GM23338 (cell line): ENCODE measurements at regions not wholly inside any gene's neighbourhood (a gene's known extent, or its start where the extent isn't known, plus 50 kb on each side); places are given as distances from the start of the nearest gene placed in this dataset.
"Not testable (repeated sequence)": the region's sequence is repeated elsewhere in the genome, so short reads cannot be mapped to it uniquely, and the experiment has no call there.

ENCODE experiments used
- ATAC-seq: fragments of 200-7000 bp; cut with Tn5 transposase; 3 replicates; pipeline ENCODE4 v1.9.1; 2020
- DNase-seq: peaks from one replicate; pipeline ENCODE4 v3.0.0-alpha.2; 2015; ENCODE audit warnings: low spot score
- H2AFZ ChIP-seq: fragments of 200-600 bp; sonication (generic); 2 replicates; pipeline ENCODE4 v1.8.0; 2016; ENCODE audit warnings: antibody characterized with exemption, mild to moderate bottlenecking, moderate library complexity
- H3F3A ChIP-seq: fragments of 200-600 bp; sonication (generic); replicated peaks from 2 replicates; pipeline ENCODE4 v1.8.0; 2017; ENCODE audit warnings: antibody characterized with exemption, mixed run types, low read depth
- H3K27ac ChIP-seq: fragments of 200-600 bp; sonication (generic); 2 replicates; pipeline ENCODE4 v1.6.1; 2016; ENCODE audit warnings: low read depth
- H3K27me3 ChIP-seq: fragments of 200-600 bp; sonication (generic); 2 replicates; pipeline ENCODE4 v1.8.0; 2016; ENCODE audit warnings: mild to moderate bottlenecking, mixed run types, moderate library complexity; ENCODE audit not compliant: insufficient read depth
- H3K36me3 ChIP-seq: fragments of 200-600 bp; sonication (generic); 2 replicates; pipeline ENCODE4 v1.8.0; 2016; ENCODE audit warnings: mild to moderate bottlenecking; ENCODE audit not compliant: insufficient read depth
- H3K4me1 ChIP-seq: fragments of 200-600 bp; sonication (generic); 2 replicates; pipeline ENCODE4 v1.8.0; 2016; ENCODE audit warnings: mild to moderate bottlenecking, moderate library complexity; ENCODE audit not compliant: insufficient read depth
- H3K4me2 ChIP-seq: fragments of 200-600 bp; sonication (generic); 2 replicates; pipeline ENCODE4 v1.7.1; 2017; ENCODE audit warnings: mixed run types
- H3K4me3 ChIP-seq: fragments of 200-600 bp; sonication (generic); 2 replicates; pipeline ENCODE4 v1.6.1; 2016; ENCODE audit warnings: mixed run types
- H3K79me2 ChIP-seq: fragments of 200-600 bp; sonication (generic); replicated peaks from 2 replicates; pipeline ENCODE4 v1.8.0; 2017; ENCODE audit warnings: mild to moderate bottlenecking; ENCODE audit not compliant: insufficient read depth
- H3K9me2 ChIP-seq: fragments of 200-600 bp; sonication (generic); 2 replicates; pipeline ENCODE4 v1.8.0; 2017; ENCODE audit not compliant: insufficient read depth
- H4K20me1 ChIP-seq: fragments of 200-600 bp; sonication (generic); replicated peaks from 2 replicates; pipeline ENCODE4 v1.8.0; 2017; ENCODE audit warnings: mild to moderate bottlenecking; ENCODE audit not compliant: insufficient read depth
- H3K27ac Mint-ChIP-seq: 2 replicates; pipeline ENCODE4 v1.8.0; 2020; ENCODE audit warnings: inconsistent platforms, mild to moderate bottlenecking, moderate library complexity, mixed read lengths
- H3K27me3 Mint-ChIP-seq: 3 replicates; pipeline ENCODE4 v1.8.0; 2022; ENCODE audit warnings: low read depth, mild to moderate bottlenecking, moderate library complexity, mixed read lengths, inconsistent platforms; ENCODE audit not compliant: insufficient read depth, poor library complexity
- H3K36me3 Mint-ChIP-seq: 3 replicates; pipeline ENCODE4 v1.8.0; 2021; ENCODE audit warnings: low read depth, mild to moderate bottlenecking, inconsistent platforms, moderate library complexity, mixed read lengths
- H3K4me1 Mint-ChIP-seq: 3 replicates; pipeline ENCODE4 v1.8.0; 2020; ENCODE audit warnings: mild to moderate bottlenecking, inconsistent platforms, mixed read lengths
- H3K4me3 Mint-ChIP-seq: 3 replicates; pipeline ENCODE4 v1.8.0; 2021; ENCODE audit warnings: moderate library complexity, mild to moderate bottlenecking, inconsistent platforms, mixed read lengths
- H3K9me3 Mint-ChIP-seq: 3 replicates; pipeline ENCODE4 v1.8.0; 2020; ENCODE audit warnings: moderate library complexity, mild to moderate bottlenecking, inconsistent platforms, mixed read lengths
- CREB1 ChIP-seq: fragments of 250-450 bp; sonication (Bioruptor Pico); IDR thresholded peaks from 2 replicates; pipeline ENCODE4 v1.5.0; 2020; ENCODE audit warnings: low read depth, mild to moderate bottlenecking, moderate library complexity
- CTCF ChIP-seq, 2 experiments: fragments of 200-600 bp in 1 of 2; sonication (generic) in 1 of 2; conservative IDR thresholded peaks; 2 replicates each; pipeline versions ENCODE4 v1.5.1 to v1.6.1; 2016 to 2017; ENCODE audit warnings: antibody characterized with exemption in 2 of 2, low read depth in 2 of 2, mild to moderate bottlenecking in 2 of 2, moderate library complexity in 1 of 2
- NANOG ChIP-seq: IDR thresholded peaks from 2 replicates; pipeline ENCODE4 v1.6.1; 2016; ENCODE audit warnings: antibody characterized with exemption, borderline replicate concordance
- POLR2AphosphoS5 ChIP-seq: IDR thresholded peaks from 2 replicates; pipeline ENCODE4 v1.6.1; 2016; ENCODE audit warnings: antibody characterized with exemption, low read depth
- ZNF331 ChIP-seq: fragments of 250-450 bp; sonication (Bioruptor Pico); IDR thresholded peaks from 2 replicates; pipeline ENCODE4 v1.5.0; 2020; ENCODE audit warnings: low read depth, mild to moderate bottlenecking, moderate library complexity
- ZNF462 ChIP-seq: fragments of 250-450 bp; sonication (Bioruptor Pico); IDR thresholded peaks from 2 replicates; pipeline ENCODE4 v1.5.0; 2020; ENCODE audit warnings: mild to moderate bottlenecking, moderate library complexity
- TF ChIP-seq, protein P1 (sequence below): IDR thresholded peaks from one replicate; pipeline ENCODE4 v1.6.1; 2018; ENCODE audit warnings: antibody characterized with exemption; ENCODE audit not compliant: unreplicated experiment

DNA sequence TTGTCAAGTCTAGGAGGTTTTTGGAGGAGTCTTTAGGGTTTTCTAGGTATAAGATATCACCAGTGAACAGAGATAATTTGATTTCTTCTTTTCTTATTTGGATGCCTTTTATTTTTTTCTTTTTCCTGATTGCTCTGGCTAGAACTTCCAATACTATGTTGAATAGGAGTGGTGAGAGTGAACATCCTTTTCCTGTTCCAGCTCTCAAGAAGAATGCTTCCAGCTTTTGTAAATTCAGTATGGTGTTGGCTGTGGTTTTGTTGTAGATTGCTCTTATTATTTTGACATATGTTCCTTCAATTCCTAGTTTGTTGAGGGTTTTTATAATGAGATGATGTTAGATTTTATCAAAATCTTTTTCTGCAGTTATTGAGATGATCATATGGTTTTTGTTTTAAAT is 165.6 kb upstream of the WDFY3 start (continued):
- TF ChIP-seq ZNF462 (CRISPR knock-in tag) (no peak), ZNF331 (CRISPR knock-in tag) (no peak), POLR2AphosphoS5 (no peak), CREB1 (CRISPR knock-in tag) (no peak), NANOG (no peak), CTCF (conservative IDR thresholded peaks at IDR 0.05; ENCODE audit: low read depth in 2 of 2) (no peak)

DNA sequence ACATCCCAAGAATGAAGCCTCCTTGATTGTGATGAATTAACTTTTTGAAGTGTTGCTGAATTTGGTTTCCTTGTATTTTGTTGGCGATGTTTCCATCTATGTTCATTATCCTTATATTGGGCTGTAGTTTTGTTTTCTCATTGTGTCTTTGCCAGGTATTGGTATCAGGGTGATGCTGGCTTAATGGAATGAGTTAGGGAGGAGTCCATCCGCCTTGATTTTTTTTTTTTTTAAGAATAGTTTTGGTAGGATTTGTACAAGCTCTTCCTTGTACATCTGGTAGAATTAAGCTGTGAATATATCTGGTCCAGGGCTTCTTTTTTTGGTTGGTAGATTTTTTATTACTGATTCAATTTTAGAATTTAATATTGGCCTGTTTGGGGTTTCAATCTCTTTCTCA is 166.1 kb upstream of the WDFY3 start:
- Mint-ChIP-seq H3K4me1 (peaks cover 16% of the 10 kb centered on the region), H3K4me3 (no peak overlapping the region), H3K27ac (no peak overlapping the region), H3K36me3 (peaks cover 2% of the 10 kb centered on the region; the same call in 1 of the 3 replicates), H3K27me3 (no peaks in the 10 kb centered on the region), H3K9me3 (peaks cover 7% of the 10 kb centered on the region; the same call in 2 of the 3 replicates)
- Histone ChIP-seq H3K27ac (no peak overlapping the region), H3K4me1 (peaks cover 19% of the 10 kb centered on the region), H3K4me2 (no peak overlapping the region), H3K79me2 (no peaks in the 10 kb centered on the region), H2AFZ (no peak overlapping the region), H3K36me3 (no peaks in the 10 kb centered on the region), H3F3A (no peaks in the 10 kb centered on the region; the same call in 1 of the 2 replicates), H4K20me1 (no peaks in the 10 kb centered on the region), H3K4me3 (no peak overlapping the region), H3K27me3 (no peaks in the 10 kb centered on the region), H3K9me2 (no peaks in the 10 kb centered on the region)
- ATAC-seq (no peak), DNase-seq (no peak)
- TF ChIP-seq, protein P1, sequence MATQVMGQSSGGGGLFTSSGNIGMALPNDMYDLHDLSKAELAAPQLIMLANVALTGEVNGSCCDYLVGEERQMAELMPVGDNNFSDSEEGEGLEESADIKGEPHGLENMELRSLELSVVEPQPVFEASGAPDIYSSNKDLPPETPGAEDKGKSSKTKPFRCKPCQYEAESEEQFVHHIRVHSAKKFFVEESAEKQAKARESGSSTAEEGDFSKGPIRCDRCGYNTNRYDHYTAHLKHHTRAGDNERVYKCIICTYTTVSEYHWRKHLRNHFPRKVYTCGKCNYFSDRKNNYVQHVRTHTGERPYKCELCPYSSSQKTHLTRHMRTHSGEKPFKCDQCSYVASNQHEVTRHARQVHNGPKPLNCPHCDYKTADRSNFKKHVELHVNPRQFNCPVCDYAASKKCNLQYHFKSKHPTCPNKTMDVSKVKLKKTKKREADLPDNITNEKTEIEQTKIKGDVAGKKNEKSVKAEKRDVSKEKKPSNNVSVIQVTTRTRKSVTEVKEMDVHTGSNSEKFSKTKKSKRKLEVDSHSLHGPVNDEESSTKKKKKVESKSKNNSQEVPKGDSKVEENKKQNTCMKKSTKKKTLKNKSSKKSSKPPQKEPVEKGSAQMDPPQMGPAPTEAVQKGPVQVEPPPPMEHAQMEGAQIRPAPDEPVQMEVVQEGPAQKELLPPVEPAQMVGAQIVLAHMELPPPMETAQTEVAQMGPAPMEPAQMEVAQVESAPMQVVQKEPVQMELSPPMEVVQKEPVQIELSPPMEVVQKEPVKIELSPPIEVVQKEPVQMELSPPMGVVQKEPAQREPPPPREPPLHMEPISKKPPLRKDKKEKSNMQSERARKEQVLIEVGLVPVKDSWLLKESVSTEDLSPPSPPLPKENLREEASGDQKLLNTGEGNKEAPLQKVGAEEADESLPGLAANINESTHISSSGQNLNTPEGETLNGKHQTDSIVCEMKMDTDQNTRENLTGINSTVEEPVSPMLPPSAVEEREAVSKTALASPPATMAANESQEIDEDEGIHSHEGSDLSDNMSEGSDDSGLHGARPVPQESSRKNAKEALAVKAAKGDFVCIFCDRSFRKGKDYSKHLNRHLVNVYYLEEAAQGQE = no peak

DNA sequence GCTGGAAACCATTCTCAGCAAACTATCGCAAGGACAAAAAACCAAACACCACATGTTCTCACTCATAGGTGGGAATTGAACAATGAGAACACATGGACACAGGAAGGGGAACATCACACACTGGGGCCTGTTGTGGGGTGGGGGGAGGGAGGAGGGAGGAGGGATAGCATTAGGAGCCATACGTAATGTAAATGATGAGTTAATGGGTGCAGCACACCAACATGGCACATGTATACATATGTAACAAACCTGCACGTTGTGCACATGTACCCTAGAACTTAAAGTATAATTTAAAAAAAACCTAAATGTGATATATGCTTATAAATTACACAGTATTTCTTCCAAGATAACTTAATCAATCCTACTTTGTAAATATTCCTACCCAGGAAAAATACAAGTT is 173.3 kb upstream of the WDFY3 start:
- H3K9me2 ChIP-seq, H3K4me3 ChIP-seq, H3K4me1 Mint-ChIP-seq, H3K27me3 Mint-ChIP-seq, H3K4me3 Mint-ChIP-seq, H2AFZ ChIP-seq, H3K4me2 ChIP-seq, DNase-seq, H3K27ac ChIP-seq, H3K4me1 ChIP-seq, H3K27me3 ChIP-seq, H4K20me1 ChIP-seq, H3K9me3 Mint-ChIP-seq, H3K27ac Mint-ChIP-seq, H3K79me2 ChIP-seq, H3F3A ChIP-seq, H3K36me3 ChIP-seq, ATAC-seq, H3K36me3 Mint-ChIP-seq: not testable (repeated sequence)
